Nucleus accumbens (tissue), 56 donors: ENCODE measurements at regions not wholly inside any gene's neighbourhood (a gene's known extent, or its start where the extent isn't known, plus 50 kb on each side); places are given as distances from the start of the nearest gene placed in this dataset.

Source experiments
- DNase-seq, 56 donors: peaks; one replicate each; lab custom pipeline; 2025; lab: John Stamatoyannopoulos, UW

GRCh38 chr2:239750929-239751678 lies 274.0 kb downstream of the NDUFA10 start:
- no peak for DNase-seq

- no peak for DNase-seq
Measured at GRCh38 chr2:239750045-239750835, 274.9 kb downstream of the NDUFA10 start.

DNA sequence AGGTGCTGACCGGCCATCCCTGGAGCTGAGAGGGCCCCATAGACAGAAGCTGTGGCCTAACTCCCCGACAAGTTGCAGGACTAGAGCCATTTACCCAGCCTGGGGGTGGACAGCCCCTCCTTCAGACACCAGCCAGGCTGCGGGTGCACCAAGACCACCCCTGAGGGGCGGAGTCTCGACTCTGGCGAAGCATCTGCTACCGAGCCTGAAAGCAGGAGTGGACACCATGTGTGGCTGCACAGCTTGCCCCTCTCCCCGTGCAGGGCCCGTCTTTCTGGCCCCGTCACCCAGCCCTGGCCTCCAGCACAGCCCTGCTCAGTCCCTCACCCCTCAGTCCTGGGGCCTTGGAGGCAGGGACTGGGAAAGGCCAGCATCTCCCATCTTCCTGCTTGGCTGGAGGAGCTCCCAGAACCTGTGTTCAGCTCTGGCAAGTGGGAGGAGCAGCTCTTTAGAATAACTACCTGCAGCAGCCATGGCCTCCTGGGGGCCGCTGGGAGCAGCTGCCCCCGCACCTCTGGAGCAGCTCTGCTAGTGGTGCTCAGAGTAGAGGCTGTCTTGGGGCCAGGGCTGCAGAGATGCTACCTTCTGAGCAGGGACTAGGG lies 275.8 kb downstream of the NDUFA10 start:
- DNase-seq: no peak

DNA sequence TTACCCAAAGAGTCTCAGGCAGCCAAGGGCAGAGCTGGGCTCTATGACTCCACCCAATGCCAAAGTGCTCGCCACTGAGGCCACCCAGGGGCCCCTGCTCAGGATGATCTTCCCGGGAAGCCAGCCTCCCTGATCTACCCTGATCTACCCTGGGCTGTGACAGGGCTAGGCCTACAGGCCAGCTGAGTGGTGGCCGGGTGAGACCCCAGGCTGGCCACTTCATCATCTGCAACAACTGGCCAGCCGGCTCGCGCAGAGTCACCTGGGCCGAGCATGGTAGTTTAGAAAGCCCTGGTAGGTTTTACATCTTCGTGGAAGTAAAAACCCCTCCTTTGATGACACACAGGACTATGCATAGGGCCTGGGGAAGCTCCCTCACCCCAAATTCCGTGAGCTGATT lies 276.3 kb downstream of the NDUFA10 start:
- DNase-seq: no peak

DNA sequence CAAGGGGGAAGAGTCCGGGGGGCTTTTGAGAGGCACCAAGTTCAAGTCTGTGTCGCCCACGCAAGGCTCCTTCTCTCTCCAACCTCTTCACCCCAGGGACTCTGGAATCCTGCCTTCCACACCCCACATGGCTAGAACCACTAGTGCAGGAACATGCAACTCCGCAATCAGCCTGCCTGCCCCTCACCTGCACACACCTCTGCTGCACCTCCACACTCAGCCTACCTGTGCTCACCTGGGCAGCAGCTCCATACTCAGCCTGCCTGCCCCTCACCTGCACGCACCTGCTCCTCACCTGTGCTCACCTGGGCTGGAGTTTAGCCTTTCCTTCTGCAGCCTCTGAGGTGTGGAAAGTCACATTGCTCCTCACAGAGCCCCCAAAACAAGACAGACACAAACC lies 277.4 kb downstream of the NDUFA10 start:
- DNase-seq: no peak

DNA sequence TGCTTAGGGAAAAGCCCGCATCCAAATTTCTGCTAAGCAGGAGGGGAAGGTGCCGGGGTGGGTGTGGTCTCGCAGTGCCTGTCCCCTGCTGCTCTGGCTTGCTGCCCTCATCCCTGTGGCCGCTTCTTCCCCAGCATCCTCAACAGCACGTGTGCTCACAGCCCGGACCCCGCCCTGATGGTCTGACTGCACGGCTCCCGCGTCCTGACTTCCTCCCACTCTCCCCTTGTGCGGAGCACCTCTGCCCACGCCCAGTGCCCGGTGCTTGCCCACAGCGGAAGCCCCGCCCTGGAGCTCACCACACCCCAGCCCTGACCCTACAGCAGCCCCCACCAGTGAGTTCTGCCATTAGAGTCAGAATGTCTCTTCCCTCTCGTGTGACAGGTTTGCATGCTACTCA lies 277.9 kb downstream of the NDUFA10 start:
- DNase-seq: no peak

GRCh38 chr2:239746559-239747246 lies 278.4 kb downstream of the NDUFA10 start:
- DNase-seq: peak in 1 of 56 donors; percentile 24

GRCh38 chr2:239745386-239746227 lies 279.5 kb downstream of the NDUFA10 start:
- no peak for DNase-seq

DNA sequence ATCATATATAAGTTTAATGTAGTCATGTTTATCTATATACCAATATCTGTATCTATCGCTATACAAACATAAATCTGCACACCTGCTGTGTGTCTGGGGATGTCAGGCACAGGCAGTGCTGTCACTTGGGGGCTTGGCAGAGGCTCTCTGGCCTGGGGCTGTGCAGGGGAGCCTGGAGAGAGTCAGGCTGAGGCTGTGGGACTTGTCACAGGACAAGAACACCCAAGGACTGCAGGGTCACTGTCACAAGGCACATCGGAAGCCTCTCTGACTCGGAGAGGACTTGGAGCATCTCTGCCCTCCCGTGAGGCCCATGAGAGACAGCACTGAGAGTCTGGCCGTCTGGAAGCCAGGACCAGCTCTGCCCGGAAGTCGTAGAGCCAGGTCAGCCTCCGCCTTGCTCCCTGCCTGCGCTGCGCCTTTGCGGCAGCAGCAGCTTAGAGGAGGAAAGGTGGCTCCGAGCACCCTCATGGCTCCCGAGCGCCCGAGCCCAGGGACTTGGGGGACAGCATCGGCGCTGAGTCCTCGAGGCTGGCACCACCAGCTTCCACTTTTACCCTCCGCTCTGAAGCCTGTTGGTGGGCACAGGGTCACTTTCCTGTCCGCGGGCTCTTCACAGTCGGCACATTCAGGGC lies 280.3 kb downstream of the NDUFA10 start:
- no peak for DNase-seq

GRCh38 chr2:239743206-239743605 lies 281.9 kb downstream of the NDUFA10 start:
- DNase-seq: no peak

GRCh38 chr2:239742377-239742776 lies 282.8 kb downstream of the NDUFA10 start:
- DNase-seq: no peak

- no peak for DNase-seq
Measured at GRCh38 chr2:239739206-239739605, 285.9 kb downstream of the NDUFA10 start.

- no peak for DNase-seq
Measured at GRCh38 chr2:239738159-239738558, 287.0 kb downstream of the NDUFA10 start.

GRCh38 chr2:239737144-239737463 lies 288.0 kb downstream of the NDUFA10 start:
- no peak for DNase-seq

- DNase-seq: no peak
Measured at GRCh38 chr2:239736358-239737143, 288.6 kb downstream of the NDUFA10 start.

- DNase-seq: no peak
Measured at GRCh38 chr2:239735829-239736357, 289.2 kb downstream of the NDUFA10 start.

- DNase-seq: peak in 43 of 56 donors; percentile 14 to 80 (median 46)
Measured at GRCh38 chr2:239735131-239735828, 289.9 kb downstream of the NDUFA10 start.

- DNase-seq: no peak
Measured at GRCh38 chr2:239734436-239735005, 290.6 kb downstream of the NDUFA10 start.
